ENCODE measurements at regions not wholly inside any gene's neighbourhood (a gene's known extent, or its start where the extent isn't known, plus 50 kb on each side); places are given as distances from the start of the nearest gene placed in this dataset.

DNA sequence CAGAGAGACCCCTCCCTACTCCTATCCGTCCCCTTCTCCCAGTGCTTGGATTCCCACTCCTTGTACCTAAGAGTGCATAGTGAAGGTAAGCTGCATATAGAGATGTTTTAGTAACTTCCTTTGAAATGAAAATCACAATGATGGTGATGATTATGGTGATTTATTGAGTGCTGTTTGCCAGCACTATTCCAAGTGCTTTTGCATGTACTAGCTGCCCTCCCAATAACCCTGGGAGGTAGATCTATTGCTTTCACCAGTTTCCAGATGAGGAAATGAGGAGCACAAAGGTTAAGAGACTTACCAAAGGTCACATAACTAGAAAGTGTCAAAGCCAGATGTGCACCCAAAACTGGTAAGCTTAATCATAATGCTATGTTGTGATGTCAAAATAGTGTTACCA lies 80.4 kb upstream of the NEUROD6 start:
- TF ChIP-seq POLR2AphosphoS5 (IDR thresholded peaks at IDR 0.05) = no peak
- TF ChIP-seq, protein P1, sequence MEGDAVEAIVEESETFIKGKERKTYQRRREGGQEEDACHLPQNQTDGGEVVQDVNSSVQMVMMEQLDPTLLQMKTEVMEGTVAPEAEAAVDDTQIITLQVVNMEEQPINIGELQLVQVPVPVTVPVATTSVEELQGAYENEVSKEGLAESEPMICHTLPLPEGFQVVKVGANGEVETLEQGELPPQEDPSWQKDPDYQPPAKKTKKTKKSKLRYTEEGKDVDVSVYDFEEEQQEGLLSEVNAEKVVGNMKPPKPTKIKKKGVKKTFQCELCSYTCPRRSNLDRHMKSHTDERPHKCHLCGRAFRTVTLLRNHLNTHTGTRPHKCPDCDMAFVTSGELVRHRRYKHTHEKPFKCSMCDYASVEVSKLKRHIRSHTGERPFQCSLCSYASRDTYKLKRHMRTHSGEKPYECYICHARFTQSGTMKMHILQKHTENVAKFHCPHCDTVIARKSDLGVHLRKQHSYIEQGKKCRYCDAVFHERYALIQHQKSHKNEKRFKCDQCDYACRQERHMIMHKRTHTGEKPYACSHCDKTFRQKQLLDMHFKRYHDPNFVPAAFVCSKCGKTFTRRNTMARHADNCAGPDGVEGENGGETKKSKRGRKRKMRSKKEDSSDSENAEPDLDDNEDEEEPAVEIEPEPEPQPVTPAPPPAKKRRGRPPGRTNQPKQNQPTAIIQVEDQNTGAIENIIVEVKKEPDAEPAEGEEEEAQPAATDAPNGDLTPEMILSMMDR (IDR thresholded peaks at IDR 0.05) = no peak
